HG03064 (cell line): ENCODE measurements at regions not wholly inside any gene's neighbourhood (a gene's known extent, or its start where the extent isn't known, plus 50 kb on each side); places are given as distances from the start of the nearest gene placed in this dataset.
"Not testable (repeated sequence)": the region's sequence is repeated elsewhere in the genome, so short reads cannot be mapped to it uniquely, and the experiment has no call there.

Experiments used
- ATAC-seq: cut with Tn5 transposase; IDR thresholded peaks from one replicate; pipeline ENCODE4 v1.9.1; 2021; ENCODE audit warnings: low read depth; ENCODE audit not compliant: unreplicated experiment

- no peak for ATAC-seq
These were observed 358.3 kb downstream of the HLX start for GRCh38 chr1:221237587-221237986.

- no peak for ATAC-seq
These were observed 359.9 kb downstream of the HLX start for GRCh38 chr1:221239181-221239580.

GRCh38 chr1:221239792-221240191 lies 360.5 kb downstream of the HLX start:
- no peak for ATAC-seq

DNA sequence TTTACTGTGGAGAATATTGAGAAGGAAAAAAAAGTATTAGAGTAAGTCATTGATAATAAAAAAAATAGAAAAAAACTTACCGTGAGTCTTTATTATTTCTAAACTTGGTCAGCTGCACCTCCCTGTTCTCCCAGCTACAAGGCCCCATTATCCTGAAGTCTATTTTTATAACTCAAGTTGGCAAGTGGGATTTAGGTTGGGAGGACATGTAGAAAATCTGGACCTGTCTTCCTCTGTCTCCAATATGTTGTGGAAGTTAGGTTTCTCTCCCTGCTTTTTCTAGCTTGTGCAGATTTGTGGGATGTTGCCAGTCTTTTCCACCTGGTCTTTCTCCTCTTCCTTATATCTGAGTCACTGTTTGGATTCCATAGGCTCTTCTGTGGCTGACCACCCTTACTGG lies 361.4 kb downstream of the HLX start:
- no peak for ATAC-seq

DNA sequence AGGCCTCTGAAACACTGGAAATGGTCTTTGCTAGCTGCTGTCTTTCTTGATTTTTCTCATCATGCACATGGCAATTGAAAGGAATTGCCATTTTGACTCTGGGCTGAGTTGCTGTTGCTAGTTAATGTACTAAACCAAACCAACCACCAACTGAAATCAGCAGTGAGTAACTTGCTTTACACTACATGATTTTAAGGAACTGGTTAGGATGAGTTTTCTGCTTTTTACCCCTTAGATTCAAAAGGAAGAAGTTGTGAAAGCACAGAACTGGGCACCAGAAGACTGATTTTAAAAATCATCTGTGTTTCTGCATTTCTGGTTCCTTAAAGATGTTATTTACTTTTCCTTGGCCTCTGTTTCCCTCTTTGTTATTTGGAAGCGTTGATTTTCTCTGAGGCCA lies 361.9 kb downstream of the HLX start:
- ATAC-seq, result no peak

DNA sequence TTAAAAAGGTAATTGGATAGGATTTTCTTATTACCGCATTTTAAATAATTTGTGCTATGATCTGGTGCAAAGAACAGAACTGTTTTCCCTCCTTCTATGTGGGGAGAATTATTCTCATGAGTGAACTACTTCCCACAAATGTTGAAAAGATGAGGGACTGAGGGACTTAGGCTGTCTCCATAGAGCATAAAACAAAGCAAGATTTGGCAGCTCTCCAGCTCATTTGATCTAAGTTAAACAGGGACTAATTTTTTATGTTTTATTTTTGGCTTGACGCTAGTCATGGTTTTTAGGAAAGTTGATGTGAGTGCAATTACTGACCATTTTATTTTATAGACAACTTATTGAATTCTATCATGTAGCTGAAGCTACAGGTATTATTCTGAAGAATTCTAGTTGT lies 362.3 kb downstream of the HLX start:
- no peak for ATAC-seq

DNA sequence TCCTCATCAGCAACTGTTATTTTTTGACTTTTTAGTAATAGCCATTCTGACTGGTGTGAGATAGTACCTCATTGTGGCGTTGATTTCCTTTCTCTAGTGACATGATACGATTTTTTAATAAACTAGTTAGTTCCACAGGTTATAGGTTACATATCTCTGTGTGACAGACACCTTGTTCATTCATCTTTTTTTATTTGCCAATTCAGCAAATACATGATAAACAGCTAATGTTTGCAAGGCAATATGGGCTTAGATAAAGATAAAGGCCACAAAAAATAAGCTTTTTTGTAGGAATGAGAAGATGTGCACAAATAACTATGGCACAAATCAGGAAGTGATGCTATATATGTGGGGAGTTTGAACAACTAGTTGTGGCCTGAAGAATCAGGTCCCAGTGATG lies 366.8 kb downstream of the HLX start:
- no peak for ATAC-seq

DNA sequence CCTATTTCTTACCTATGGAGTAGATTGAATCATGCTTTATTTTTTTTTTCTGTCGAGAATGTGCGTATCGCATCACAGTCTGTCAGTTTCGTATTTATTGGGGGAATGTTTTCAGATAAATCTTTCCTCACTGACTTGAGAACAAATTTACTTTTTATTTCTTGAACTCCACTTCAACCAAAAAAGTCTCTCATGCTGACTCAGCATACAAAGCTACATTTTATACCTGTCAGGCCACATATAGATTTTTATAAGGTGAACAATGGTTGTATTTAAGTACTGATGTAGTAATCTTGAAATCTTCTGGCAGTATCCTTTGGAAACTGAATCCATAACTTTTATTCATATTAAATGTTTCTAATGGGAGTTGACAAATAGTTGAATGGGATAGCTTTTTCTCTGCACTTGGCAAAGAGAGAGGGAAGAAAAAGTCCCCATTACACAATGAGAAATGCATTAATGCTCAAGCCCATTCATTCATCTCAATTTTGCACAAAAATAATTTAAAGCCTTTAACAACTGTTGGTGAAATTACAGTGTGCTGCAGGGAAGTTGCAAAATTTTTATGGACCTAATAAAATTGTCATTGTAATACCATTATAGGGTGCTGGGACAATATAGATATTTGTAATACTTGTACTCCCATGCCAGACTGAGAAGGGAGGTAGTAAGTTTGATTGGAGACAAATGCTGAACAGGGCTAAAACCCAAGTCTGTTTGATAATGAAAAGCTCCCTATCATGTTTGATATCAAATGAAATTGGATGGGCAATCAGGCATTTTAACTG lies 367.6 kb downstream of the HLX start:
- ATAC-seq, result no peak

- ATAC-seq, result no peak
These were observed 372.3 kb downstream of the HLX start for GRCh38 chr1:221251580-221251979.

GRCh38 chr1:221254813-221255212 lies 375.6 kb downstream of the HLX start:
- no peak for ATAC-seq

DNA sequence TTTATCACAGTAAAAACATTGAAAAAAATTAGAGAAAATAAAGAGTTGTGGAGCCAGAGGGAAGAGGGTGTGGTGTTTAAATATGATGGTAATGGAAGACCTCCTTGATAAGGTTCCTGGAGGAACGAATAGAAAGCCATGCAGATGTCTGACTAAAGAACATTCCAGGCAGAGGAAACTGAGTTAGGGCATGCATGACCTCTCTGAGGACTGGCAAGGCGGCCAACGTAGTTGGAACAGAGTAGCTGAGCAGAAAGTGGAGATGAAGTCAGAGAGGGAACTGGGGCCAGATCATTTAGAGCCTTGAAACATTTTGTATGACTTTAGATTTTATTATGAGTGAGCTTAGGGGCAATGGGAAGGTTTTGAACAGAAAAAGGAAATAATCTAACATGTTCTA lies 377.5 kb downstream of the HLX start:
- ATAC-seq, result no peak

GRCh38 chr1:221257548-221257947 lies 378.3 kb downstream of the HLX start:
- ATAC-seq, result not testable (repeated sequence)

GRCh38 chr1:221262677-221263076 lies 383.4 kb downstream of the HLX start:
- not testable (repeated sequence) for ATAC-seq

DNA sequence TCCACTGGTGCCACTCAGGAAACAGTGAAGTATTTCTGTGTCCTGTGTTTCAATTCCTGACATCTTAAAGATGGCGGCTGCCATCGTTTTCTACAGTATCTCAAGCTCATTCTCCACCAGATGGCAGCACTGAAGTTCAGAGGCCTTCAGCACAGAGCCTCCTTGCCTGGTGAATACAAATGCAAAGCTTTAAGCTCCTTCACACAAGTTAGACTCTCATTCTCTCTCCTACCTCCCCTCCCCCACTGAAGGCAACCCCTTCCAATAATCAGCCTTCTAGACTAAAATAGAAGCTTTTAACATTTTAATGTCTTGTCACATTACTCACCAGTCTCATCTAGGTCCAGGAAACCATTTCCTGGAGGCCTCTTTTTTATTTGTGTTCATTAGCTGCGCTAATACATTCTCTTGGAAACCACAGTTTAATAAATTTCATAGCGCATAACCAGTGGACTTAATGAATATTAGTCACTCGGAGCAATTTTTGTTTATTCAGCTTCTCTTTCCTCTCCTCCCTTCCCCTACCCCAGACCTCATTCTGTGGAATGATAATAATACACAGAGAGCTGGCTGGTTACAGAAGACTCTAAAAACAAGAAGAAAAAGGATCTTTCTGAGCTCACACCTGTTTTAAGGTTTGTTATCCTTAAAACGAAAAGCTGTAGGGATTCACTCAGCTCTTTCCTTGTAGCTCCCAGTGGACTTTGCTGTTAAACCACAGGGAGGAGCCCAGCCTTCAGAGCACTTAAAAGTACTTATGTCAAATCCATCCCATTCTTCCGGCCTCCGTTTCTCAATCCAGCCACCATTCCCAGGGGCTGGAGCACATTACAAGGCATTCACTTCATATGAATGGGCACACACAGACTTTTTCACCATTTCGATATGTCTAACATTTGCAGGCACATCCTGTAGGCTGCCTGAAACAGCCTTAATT lies 384.9 kb downstream of the HLX start:
- peak; percentile 69 for ATAC-seq

DNA sequence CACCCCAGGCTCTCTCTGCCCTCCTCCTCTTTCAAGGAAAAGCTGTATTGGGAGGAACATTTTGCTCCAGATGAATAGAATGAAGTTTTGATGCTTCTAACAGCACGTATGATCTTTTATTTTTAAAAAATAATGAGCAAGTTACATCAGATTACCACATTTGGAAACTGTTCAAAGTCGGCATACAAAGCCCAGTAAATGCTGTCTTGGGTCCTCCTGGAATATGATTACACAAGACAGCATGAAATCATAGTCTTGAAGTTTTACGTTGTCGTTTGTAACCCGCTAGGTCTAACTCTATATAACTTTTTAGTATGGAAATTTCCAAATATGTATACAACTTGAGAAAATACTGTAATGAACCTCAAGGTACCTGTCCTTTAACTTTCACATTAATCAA lies 385.6 kb downstream of the HLX start:
- no peak for ATAC-seq

GRCh38 chr1:221268295-221268694 lies 389.1 kb downstream of the HLX start:
- no peak for ATAC-seq

DNA sequence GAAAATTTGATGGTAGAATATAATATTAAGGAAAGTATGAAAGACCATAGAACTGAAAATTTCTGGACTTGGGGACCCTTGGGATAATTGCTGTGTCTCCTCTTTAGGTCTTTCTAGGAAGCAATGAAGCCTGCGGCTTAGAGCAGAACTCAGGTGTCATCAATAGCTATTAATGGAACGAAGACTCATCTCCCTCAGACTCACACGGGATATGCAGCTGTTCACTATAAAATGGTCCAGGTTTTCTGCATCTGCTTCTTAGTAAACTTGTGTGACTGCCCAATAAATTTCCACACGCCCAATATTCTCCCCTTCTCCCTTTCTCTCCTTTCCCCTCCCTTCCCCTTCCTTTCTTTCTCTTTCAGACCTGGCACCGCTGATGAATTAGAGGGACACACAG lies 392.5 kb downstream of the HLX start:
- ATAC-seq, result no peak

DNA sequence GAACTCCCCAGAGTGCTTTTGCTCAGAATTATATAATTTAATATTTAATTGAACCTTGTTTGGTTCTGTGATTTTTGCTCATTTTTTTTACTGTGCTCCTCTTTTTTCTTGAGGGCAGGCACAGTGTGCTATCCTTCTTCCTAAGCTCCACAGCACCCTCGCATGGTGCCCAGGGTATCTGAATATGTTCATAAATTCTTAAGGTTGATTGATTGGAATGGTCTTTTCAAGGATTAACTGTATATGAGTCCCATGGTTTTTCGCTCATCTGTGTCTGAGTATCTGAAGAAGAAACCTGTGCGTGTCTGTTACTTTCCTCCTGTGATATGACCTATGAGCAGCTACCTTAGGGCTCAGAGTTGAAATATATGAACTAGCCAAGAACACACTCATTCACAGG lies 393.7 kb downstream of the HLX start:
- ATAC-seq, result no peak

DNA sequence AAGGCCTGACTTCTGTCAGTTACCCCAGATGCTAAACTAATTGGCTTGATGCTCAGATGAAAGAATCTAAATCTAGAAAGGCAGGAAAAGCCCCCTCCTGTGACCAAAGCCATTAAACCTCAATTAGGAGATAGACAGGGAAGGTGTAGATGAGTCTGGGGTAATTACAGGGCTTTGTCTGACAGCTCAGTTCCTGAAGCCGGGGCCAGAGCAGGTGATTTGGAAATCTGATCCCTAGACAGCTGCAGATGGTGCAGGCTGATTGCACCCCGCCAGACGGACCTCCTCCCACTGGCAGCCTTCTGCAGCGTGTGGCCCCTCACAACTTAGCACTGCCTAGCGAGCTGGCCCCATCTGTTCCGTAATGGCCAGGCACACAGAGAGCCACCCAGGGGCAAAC lies 395.1 kb downstream of the HLX start:
- no peak for ATAC-seq

DNA sequence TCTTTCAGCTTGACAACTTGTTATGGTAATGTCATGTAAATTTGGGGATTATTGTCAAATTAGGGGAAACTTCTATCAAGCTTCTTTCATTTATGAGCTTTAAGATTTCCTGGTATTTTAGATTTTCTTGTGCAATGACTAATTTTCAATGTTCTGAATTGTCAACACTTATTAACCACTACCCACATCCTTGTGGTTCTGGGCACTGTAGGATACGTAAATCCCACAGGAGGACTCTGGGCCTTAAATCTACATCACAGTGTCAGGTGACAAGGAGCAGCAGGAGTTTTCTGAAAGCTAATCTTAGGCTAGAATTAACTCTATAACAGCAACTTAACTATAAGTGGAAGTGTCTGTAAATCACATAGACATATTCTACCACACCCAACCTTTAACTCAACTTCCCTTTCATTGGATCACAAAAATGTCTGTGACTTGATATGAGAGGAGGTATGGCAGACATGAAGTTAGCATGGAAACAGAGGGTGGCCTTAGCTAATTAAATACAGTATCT lies 397.7 kb downstream of the HLX start:
- ATAC-seq, result no peak

- ATAC-seq, result no peak
These were observed 399.9 kb downstream of the HLX start for GRCh38 chr1:221279146-221279545.

DNA sequence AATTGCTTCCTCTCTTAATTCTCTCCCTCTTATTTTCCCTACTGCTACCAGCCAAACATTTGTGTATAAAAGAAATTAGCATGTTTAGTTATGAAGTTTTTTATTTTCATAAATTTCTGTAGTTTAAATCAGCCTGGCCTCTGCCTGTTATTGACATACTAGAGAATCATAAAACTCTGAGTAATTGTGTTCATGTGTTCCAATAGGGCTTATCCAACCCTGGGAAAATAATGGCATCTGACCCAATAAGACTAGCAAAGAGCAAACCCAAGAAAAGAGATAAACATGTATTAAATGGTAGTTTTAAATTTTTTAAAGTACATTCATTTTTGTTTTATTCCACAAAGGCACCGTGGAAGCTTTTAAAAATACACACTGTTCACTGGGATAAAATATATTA lies 404.3 kb downstream of the HLX start:
- no peak for ATAC-seq
